GM23338 (cell line): ENCODE measurements at regions not wholly inside any gene's neighbourhood (a gene's known extent, or its start where the extent isn't known, plus 50 kb on each side); places are given as distances from the start of the nearest gene placed in this dataset.

Source experiments
- ATAC-seq: fragments of 200-7000 bp; cut with Tn5 transposase; 3 replicates; pipeline ENCODE4 v1.9.1; 2020
- DNase-seq: peaks from one replicate; pipeline ENCODE4 v3.0.0-alpha.2; 2015; ENCODE audit warnings: low spot score
- H2AFZ ChIP-seq: fragments of 200-600 bp; sonication (generic); 2 replicates; pipeline ENCODE4 v1.8.0; 2016; ENCODE audit warnings: antibody characterized with exemption, mild to moderate bottlenecking, moderate library complexity
- H3F3A ChIP-seq: fragments of 200-600 bp; sonication (generic); replicated peaks from 2 replicates; pipeline ENCODE4 v1.8.0; 2017; ENCODE audit warnings: antibody characterized with exemption, mixed run types, low read depth
- H3K27ac ChIP-seq: fragments of 200-600 bp; sonication (generic); 2 replicates; pipeline ENCODE4 v1.6.1; 2016; ENCODE audit warnings: low read depth
- H3K27me3 ChIP-seq: fragments of 200-600 bp; sonication (generic); 2 replicates; pipeline ENCODE4 v1.8.0; 2016; ENCODE audit warnings: mild to moderate bottlenecking, mixed run types, moderate library complexity; ENCODE audit not compliant: insufficient read depth
- H3K36me3 ChIP-seq: fragments of 200-600 bp; sonication (generic); 2 replicates; pipeline ENCODE4 v1.8.0; 2016; ENCODE audit warnings: mild to moderate bottlenecking; ENCODE audit not compliant: insufficient read depth
- H3K4me1 ChIP-seq: fragments of 200-600 bp; sonication (generic); 2 replicates; pipeline ENCODE4 v1.8.0; 2016; ENCODE audit warnings: mild to moderate bottlenecking, moderate library complexity; ENCODE audit not compliant: insufficient read depth
- H3K4me2 ChIP-seq: fragments of 200-600 bp; sonication (generic); 2 replicates; pipeline ENCODE4 v1.7.1; 2017; ENCODE audit warnings: mixed run types
- H3K4me3 ChIP-seq: fragments of 200-600 bp; sonication (generic); 2 replicates; pipeline ENCODE4 v1.6.1; 2016; ENCODE audit warnings: mixed run types
- H3K79me2 ChIP-seq: fragments of 200-600 bp; sonication (generic); replicated peaks from 2 replicates; pipeline ENCODE4 v1.8.0; 2017; ENCODE audit warnings: mild to moderate bottlenecking; ENCODE audit not compliant: insufficient read depth
- H3K9me2 ChIP-seq: fragments of 200-600 bp; sonication (generic); 2 replicates; pipeline ENCODE4 v1.8.0; 2017; ENCODE audit not compliant: insufficient read depth
- H4K20me1 ChIP-seq: fragments of 200-600 bp; sonication (generic); replicated peaks from 2 replicates; pipeline ENCODE4 v1.8.0; 2017; ENCODE audit warnings: mild to moderate bottlenecking; ENCODE audit not compliant: insufficient read depth
- H3K27ac Mint-ChIP-seq: 2 replicates; pipeline ENCODE4 v1.8.0; 2020; ENCODE audit warnings: inconsistent platforms, mild to moderate bottlenecking, moderate library complexity, mixed read lengths
- H3K27me3 Mint-ChIP-seq: 3 replicates; pipeline ENCODE4 v1.8.0; 2022; ENCODE audit warnings: low read depth, mild to moderate bottlenecking, moderate library complexity, mixed read lengths, inconsistent platforms; ENCODE audit not compliant: insufficient read depth, poor library complexity
- H3K36me3 Mint-ChIP-seq: 3 replicates; pipeline ENCODE4 v1.8.0; 2021; ENCODE audit warnings: low read depth, mild to moderate bottlenecking, inconsistent platforms, moderate library complexity, mixed read lengths
- H3K4me1 Mint-ChIP-seq: 3 replicates; pipeline ENCODE4 v1.8.0; 2020; ENCODE audit warnings: mild to moderate bottlenecking, inconsistent platforms, mixed read lengths
- H3K4me3 Mint-ChIP-seq: 3 replicates; pipeline ENCODE4 v1.8.0; 2021; ENCODE audit warnings: moderate library complexity, mild to moderate bottlenecking, inconsistent platforms, mixed read lengths
- H3K9me3 Mint-ChIP-seq: 3 replicates; pipeline ENCODE4 v1.8.0; 2020; ENCODE audit warnings: moderate library complexity, mild to moderate bottlenecking, inconsistent platforms, mixed read lengths
- EZH2phosphoT487 ChIP-seq: fragments of 200-600 bp; sonication (generic); IDR thresholded peaks from one replicate; pipeline ENCODE4 v1.8.1; 2018; ENCODE audit warnings: antibody characterized with exemption; ENCODE audit not compliant: unreplicated experiment
- ZNF331 ChIP-seq: fragments of 250-450 bp; sonication (Bioruptor Pico); IDR thresholded peaks from 2 replicates; pipeline ENCODE4 v1.5.0; 2020; ENCODE audit warnings: low read depth, mild to moderate bottlenecking, moderate library complexity
- TF ChIP-seq, protein P1 (sequence below): fragments of 250-450 bp; sonication (Bioruptor Pico); IDR thresholded peaks from 2 replicates; pipeline ENCODE4 v1.5.0; 2020; ENCODE audit warnings: mild to moderate bottlenecking, moderate library complexity
- TF ChIP-seq, protein P2 (sequence below): IDR thresholded peaks from one replicate; pipeline ENCODE4 v1.6.1; 2018; ENCODE audit warnings: antibody characterized with exemption; ENCODE audit not compliant: unreplicated experiment

DNA sequence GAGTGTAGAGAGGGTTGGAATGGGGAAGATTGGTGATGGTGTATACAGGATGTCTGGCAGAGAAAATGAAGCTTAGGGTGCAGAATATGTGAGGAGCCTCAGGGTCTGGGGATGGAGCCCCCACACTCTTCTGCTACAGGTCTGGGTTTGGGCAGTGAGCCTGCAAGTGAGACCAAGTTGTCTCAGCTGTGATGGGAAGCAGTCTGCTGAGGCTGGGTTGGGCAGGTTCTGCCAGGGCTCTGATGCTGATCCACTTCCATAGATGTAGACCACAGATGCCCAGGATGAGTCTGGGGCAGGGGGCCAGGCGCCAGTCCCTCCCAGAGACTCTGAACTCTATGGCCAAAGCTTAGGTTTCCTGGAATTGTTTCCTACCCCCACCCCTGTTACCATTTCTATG, 516.9 kb downstream of the PTPRU start (continued):
- no peak for TF ChIP-seq EZH2phosphoT487
- TF ChIP-seq, protein P1, sequence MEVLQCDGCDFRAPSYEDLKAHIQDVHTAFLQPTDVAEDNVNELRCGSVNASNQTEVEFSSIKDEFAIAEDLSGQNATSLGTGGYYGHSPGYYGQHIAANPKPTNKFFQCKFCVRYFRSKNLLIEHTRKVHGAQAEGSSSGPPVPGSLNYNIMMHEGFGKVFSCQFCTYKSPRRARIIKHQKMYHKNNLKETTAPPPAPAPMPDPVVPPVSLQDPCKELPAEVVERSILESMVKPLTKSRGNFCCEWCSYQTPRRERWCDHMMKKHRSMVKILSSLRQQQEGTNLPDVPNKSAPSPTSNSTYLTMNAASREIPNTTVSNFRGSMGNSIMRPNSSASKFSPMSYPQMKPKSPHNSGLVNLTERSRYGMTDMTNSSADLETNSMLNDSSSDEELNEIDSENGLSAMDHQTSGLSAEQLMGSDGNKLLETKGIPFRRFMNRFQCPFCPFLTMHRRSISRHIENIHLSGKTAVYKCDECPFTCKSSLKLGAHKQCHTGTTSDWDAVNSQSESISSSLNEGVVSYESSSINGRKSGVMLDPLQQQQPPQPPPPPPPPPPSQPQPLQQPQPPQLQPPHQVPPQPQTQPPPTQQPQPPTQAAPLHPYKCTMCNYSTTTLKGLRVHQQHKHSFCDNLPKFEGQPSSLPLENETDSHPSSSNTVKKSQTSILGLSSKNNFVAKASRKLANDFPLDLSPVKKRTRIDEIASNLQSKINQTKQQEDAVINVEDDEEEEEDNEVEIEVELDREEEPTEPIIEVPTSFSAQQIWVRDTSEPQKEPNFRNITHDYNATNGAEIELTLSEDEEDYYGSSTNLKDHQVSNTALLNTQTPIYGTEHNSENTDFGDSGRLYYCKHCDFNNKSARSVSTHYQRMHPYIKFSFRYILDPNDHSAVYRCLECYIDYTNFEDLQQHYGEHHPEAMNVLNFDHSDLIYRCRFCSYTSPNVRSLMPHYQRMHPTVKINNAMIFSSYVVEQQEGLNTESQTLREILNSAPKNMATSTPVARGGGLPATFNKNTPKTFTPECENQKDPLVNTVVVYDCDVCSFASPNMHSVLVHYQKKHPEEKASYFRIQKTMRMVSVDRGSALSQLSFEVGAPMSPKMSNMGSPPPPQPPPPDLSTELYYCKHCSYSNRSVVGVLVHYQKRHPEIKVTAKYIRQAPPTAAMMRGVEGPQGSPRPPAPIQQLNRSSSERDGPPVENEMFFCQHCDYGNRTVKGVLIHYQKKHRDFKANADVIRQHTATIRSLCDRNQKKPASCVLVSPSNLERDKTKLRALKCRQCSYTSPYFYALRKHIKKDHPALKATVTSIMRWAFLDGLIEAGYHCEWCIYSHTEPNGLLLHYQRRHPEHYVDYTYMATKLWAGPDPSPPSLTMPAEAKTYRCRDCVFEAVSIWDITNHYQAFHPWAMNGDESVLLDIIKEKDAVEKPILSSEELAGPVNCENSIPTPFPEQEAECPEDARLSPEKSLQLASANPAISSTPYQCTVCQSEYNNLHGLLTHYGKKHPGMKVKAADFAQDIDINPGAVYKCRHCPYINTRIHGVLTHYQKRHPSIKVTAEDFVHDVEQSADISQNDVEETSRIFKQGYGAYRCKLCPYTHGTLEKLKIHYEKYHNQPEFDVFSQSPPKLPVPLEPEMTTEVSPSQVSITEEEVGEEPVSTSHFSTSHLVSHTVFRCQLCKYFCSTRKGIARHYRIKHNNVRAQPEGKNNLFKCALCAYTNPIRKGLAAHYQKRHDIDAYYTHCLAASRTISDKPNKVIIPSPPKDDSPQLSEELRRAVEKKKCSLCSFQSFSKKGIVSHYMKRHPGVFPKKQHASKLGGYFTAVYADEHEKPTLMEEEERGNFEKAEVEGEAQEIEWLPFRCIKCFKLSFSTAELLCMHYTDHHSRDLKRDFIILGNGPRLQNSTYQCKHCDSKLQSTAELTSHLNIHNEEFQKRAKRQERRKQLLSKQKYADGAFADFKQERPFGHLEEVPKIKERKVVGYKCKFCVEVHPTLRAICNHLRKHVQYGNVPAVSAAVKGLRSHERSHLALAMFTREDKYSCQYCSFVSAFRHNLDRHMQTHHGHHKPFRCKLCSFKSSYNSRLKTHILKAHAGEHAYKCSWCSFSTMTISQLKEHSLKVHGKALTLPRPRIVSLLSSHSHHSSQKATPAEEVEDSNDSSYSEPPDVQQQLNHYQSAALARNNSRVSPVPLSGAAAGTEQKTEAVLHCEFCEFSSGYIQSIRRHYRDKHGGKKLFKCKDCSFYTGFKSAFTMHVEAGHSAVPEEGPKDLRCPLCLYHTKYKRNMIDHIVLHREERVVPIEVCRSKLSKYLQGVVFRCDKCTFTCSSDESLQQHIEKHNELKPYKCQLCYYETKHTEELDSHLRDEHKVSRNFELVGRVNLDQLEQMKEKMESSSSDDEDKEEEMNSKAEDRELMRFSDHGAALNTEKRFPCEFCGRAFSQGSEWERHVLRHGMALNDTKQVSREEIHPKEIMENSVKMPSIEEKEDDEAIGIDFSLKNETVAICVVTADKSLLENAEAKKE (CRISPR knock-in tag): no peak

DNA sequence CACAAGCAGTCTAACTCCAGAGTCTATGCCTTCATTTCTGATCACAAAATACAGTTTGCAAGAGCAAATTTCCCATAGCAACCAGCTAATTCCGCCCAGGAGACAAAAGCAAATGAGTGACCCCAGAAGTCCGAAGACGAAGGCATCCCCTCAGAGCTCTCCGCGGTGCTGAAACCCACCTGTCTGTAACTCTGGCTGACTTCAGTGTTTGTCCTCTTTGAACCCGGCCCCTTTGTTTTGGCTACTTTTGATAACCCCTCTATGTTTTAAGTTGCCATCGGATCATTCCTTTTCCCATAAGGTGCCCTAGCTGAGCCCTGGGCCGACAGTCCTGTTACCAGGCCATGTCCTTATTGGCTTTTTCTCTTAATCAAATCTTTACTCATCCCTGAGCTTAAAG, 515.8 kb downstream of the PTPRU start:
- H3K4me3 Mint-ChIP-seq: no peak overlapping the region
- no peaks in the 10 kb centered on the region for H3K27me3 ChIP-seq

More for the DNA sequence above, 515.8 kb downstream of the PTPRU start:
- H3K27ac Mint-ChIP-seq: no peak overlapping the region
- Histone ChIP-seq H3K36me3 (no peaks in the 10 kb centered on the region), H2AFZ (no peak overlapping the region), H3K4me2 (no peak overlapping the region), H4K20me1 (no peaks in the 10 kb centered on the region), H3K4me1 (no peaks in the 10 kb centered on the region), H3K27ac (no peak overlapping the region), H3F3A (no peaks in the 10 kb centered on the region), H3K79me2 (no peaks in the 10 kb centered on the region), H3K4me3 (no peak overlapping the region), H3K9me2 (no peaks in the 10 kb centered on the region)
- peaks cover 6% of the 10 kb centered on the region; the same call in 1 of the 3 replicates for H3K4me1 Mint-ChIP-seq
- peaks cover 6% of the 10 kb centered on the region for H3K27me3 Mint-ChIP-seq
- H3K9me3 Mint-ChIP-seq: no peaks in the 10 kb centered on the region; the same call in 2 of the 3 replicates
- no peaks in the 10 kb centered on the region for H3K36me3 Mint-ChIP-seq
- peak; percentile 77 for ATAC-seq
- peak; percentile 76 for DNase-seq
- TF ChIP-seq ZNF331 (CRISPR knock-in tag): no peak
- TF ChIP-seq, protein P2, sequence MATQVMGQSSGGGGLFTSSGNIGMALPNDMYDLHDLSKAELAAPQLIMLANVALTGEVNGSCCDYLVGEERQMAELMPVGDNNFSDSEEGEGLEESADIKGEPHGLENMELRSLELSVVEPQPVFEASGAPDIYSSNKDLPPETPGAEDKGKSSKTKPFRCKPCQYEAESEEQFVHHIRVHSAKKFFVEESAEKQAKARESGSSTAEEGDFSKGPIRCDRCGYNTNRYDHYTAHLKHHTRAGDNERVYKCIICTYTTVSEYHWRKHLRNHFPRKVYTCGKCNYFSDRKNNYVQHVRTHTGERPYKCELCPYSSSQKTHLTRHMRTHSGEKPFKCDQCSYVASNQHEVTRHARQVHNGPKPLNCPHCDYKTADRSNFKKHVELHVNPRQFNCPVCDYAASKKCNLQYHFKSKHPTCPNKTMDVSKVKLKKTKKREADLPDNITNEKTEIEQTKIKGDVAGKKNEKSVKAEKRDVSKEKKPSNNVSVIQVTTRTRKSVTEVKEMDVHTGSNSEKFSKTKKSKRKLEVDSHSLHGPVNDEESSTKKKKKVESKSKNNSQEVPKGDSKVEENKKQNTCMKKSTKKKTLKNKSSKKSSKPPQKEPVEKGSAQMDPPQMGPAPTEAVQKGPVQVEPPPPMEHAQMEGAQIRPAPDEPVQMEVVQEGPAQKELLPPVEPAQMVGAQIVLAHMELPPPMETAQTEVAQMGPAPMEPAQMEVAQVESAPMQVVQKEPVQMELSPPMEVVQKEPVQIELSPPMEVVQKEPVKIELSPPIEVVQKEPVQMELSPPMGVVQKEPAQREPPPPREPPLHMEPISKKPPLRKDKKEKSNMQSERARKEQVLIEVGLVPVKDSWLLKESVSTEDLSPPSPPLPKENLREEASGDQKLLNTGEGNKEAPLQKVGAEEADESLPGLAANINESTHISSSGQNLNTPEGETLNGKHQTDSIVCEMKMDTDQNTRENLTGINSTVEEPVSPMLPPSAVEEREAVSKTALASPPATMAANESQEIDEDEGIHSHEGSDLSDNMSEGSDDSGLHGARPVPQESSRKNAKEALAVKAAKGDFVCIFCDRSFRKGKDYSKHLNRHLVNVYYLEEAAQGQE: peak; percentile 90
